GM12801 (cell line): ENCODE measurements at regions not wholly inside any gene's neighbourhood (a gene's known extent, or its start where the extent isn't known, plus 50 kb on each side); places are given as distances from the start of the nearest gene placed in this dataset.

Experiments
- TF ChIP-seq, protein P1 (sequence below): IDR thresholded peaks from one replicate; pipeline ENCODE4 v1.5.1; 2011; ENCODE audit warnings: control low read depth; ENCODE audit not compliant: insufficient read length; ENCODE audit errors: extremely low read depth

GRCh38 chr10:77723376-77723775 lies 85.8 kb upstream of the KCNMA1 start:
- TF ChIP-seq, protein P1, sequence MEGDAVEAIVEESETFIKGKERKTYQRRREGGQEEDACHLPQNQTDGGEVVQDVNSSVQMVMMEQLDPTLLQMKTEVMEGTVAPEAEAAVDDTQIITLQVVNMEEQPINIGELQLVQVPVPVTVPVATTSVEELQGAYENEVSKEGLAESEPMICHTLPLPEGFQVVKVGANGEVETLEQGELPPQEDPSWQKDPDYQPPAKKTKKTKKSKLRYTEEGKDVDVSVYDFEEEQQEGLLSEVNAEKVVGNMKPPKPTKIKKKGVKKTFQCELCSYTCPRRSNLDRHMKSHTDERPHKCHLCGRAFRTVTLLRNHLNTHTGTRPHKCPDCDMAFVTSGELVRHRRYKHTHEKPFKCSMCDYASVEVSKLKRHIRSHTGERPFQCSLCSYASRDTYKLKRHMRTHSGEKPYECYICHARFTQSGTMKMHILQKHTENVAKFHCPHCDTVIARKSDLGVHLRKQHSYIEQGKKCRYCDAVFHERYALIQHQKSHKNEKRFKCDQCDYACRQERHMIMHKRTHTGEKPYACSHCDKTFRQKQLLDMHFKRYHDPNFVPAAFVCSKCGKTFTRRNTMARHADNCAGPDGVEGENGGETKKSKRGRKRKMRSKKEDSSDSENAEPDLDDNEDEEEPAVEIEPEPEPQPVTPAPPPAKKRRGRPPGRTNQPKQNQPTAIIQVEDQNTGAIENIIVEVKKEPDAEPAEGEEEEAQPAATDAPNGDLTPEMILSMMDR, result no peak

DNA sequence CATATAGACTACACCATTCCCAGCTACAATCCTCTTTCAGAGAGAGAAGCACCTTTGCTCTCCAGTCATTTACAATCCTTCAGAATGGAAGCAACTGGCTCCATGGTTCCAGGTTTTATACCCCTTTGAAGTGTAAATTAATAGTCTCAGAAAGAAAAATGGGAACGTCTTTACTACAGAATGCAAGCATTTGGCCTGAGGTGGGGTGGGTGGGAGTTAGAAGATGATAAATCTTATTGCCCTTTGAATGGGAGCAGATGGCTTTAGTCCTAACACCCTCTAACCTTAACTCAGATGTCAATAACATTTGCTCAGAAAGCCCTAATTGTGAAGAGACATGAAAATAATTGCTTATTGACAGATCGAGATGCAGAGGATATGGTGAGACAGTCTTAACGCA lies 84.2 kb upstream of the KCNMA1 start:
- TF ChIP-seq, protein P1, result no peak

DNA sequence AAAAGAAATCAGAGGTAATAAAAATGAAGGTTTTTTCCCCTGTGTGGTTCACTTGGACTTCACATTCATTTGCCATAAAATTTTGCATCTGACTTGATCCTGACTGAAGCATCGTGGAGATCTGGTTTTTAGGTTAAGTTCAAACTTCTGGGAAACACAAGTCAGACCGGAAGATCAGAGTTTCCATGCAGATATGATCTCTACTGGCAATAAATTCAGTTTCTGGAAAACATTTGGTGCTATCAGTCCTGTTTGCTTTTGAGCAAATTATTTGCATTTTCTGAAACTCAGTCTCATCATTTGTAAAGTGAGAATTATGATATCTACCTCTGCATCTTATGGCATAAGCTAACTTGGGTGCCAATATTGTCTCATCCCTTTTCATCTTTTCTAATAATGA lies 81.3 kb upstream of the KCNMA1 start:
- TF ChIP-seq, protein P1, result no peak

DNA sequence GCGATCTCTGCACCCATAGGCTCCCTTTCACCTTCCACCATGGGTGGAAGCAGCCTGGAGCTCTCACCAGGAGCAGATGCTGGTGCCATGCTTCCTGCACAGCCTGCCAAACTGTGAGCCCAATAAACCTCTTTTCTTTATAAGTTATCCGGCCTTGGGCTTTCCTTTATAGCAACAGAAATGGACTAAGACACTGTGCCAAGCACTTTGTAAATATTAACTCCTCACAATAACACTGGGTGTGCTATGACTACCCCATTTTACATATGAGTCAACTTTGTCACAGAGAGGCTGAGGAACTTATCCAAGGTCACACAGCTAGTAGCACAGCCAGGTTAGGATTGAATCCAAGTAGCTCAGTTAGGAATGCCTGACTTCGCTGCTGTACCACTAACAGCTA lies 79.7 kb upstream of the KCNMA1 start:
- TF ChIP-seq, protein P1, result no peak

DNA sequence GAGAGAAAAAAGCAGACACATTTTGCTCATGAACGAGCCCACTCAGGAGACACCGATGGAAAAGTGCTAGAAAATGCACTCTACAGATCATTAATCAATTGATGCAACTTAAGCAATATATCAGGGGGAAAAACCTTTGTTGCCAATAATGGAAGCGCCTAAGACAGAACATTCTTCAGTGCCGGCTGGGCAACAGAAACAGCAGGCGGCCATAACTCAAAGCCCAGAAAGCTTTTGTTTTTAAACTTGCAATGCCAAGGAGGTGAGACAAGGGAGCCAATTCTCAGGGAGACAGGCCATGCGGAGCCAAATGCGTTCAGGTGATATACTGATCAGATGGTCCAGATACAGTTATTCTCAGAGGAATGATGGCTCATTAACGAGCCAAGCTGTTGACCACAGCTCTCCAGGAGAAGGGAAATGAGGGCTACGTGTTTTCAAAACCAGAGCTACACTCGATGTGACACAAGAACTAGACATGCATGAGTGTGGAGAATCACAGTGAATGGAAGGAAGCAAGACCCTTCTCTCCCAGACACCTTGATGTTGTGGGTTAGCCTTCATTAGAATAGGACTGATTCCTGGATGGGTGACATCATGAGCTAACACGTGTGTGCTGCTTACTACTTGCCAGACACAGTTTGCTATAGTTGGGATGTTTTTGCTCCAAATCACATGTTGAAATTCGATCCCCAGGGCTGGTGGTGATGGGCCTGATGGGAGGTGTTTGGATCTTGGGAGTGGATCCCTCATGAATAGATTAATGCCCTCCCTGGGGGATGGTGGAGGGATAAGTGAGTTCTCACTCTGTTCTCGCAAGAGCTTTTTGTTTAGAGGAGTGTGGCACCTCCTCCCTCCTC lies 79.1 kb upstream of the KCNMA1 start:
- TF ChIP-seq, protein P1, result no peak

GRCh38 chr10:77715536-77715935 lies 77.9 kb upstream of the KCNMA1 start:
- TF ChIP-seq, protein P1, result no peak

GRCh38 chr10:77715088-77715487 lies 77.5 kb upstream of the KCNMA1 start:
- TF ChIP-seq, protein P1, result no peak
